ENCODE measurements at regions not wholly inside any gene's neighbourhood (a gene's known extent, or its start where the extent isn't known, plus 50 kb on each side); places are given as distances from the start of the nearest gene placed in this dataset.

GRCh38 chr10:108782411-108782810 is 1140.9 kb downstream of the XPNPEP1 start (continued):
- no peak for TF ChIP-seq CBX3 (IDR thresholded peaks at IDR 0.05; ENCODE audit: low read depth)
- TF ChIP-seq SRF (IDR thresholded peaks at IDR 0.05; ENCODE audit: low read depth): no peak
- no peak for TF ChIP-seq JUND (IDR thresholded peaks at IDR 0.05)
- TF ChIP-seq YY1 (IDR thresholded peaks at IDR 0.05; ENCODE audit: extremely low read depth, insufficient replicate concordance, low read depth, low read length): no peak
- no peak for TF ChIP-seq SIN3A (IDR thresholded peaks at IDR 0.05; ENCODE audit: low read depth)
- no peak for TF ChIP-seq ZBTB33 (IDR thresholded peaks at IDR 0.05; ENCODE audit: extremely low read depth, insufficient replicate concordance, low read length)

GRCh38 chr10:108779501-108779900 is 1143.8 kb downstream of the XPNPEP1 start:
- Histone ChIP-seq H3K4me3 (replicated peaks in 1 of 2; ENCODE audit: low read depth in 1 of 2, low read length in 2 of 2) (no peak overlapping the region), H4K20me1 (ENCODE audit: insufficient read depth) (no peaks in the 10 kb centered on the region), H3K36me3 (ENCODE audit: control insufficient read depth in 1 of 2, insufficient read depth in 2 of 2, low read length in 2 of 2) (no peaks in the 10 kb centered on the region), H3K4me1 (ENCODE audit: control insufficient read depth in 1 of 2, insufficient read depth in 2 of 2, low read length in 2 of 2) (no peaks in the 10 kb centered on the region; a peak in 1 of 4 replicates), H3K9me2 (ENCODE audit: insufficient read depth) (no peaks in the 10 kb centered on the region), H3K27ac (ENCODE audit: low read depth, low read length) (no peak overlapping the region), H3K27me3 (ENCODE audit: insufficient read depth, low read length) (no peaks in the 10 kb centered on the region), H3K79me2 (ENCODE audit: insufficient read depth, low read length) (no peaks in the 10 kb centered on the region), H3K9me3 (ENCODE audit: control insufficient read depth in 1 of 2, insufficient read depth in 1 of 2, low read depth in 1 of 2, low read length in 2 of 2) (peaks cover 26 to 30% of the 10 kb centered on the region in 2 experiments; a peak in 2 of 4 replicates), H2AFZ (ENCODE audit: low read depth, low read length, poor library complexity, severe bottlenecking) (no peak overlapping the region), H3K4me2 (ENCODE audit: low read length) (no peak overlapping the region), H3K9ac (ENCODE audit: low read length) (no peak overlapping the region)
- DNase-seq (ENCODE audit: low read depth, low spot score) (no peak), ATAC-seq (no peak)
- POLR2A ChIA-PET: no interaction called here
- TF ChIP-seq YY1 (IDR thresholded peaks at IDR 0.05; ENCODE audit: extremely low read depth, insufficient replicate concordance, low read depth, low read length) (no peak), EZH2phosphoT487 (IDR thresholded peaks at IDR 0.05; ENCODE audit: borderline replicate concordance) (no peak), ELF1 (IDR thresholded peaks at IDR 0.05; ENCODE audit: borderline replicate concordance, low read depth) (no peak), MAX (IDR thresholded peaks at IDR 0.05) (no peak), SP1 (IDR thresholded peaks at IDR 0.05; ENCODE audit: low read depth) (no peak), REST (IDR thresholded peaks at IDR 0.05; ENCODE audit: low read depth) (no peak), FOSL1 (IDR thresholded peaks at IDR 0.05; ENCODE audit: low read depth) (no peak), EGR1 (IDR thresholded peaks at IDR 0.05; ENCODE audit: low read depth) (no peak), CEBPB (IDR thresholded peaks at IDR 0.05; ENCODE audit: low read depth) (no peak)
- RAD21 ChIA-PET (ENCODE audit: low non-redundant PET in 1 of 2, low total read pairs in 2 of 2, uncharacterized antibody in 2 of 2, unreplicated experiment in 2 of 2): no interaction called here
- no TSS peak for BruUV-seq (replicated peaks)
- CTCF ChIA-PET: no interaction called here
- intact Hi-C loops (cut with micrococcal nuclease): no loop called here

Measured in HCT116 (cell line).